GM19395 (cell line): ENCODE measurements at regions not wholly inside any gene's neighbourhood (a gene's known extent, or its start where the extent isn't known, plus 50 kb on each side); places are given as distances from the start of the nearest gene placed in this dataset.
"Not testable (repeated sequence)": the region's sequence is repeated elsewhere in the genome, so short reads cannot be mapped to it uniquely, and the experiment has no call there.

Experiments
- ATAC-seq: cut with Tn5 transposase; IDR thresholded peaks from one replicate; pipeline ENCODE4 v1.9.1; 2021; ENCODE audit warnings: mild to moderate bottlenecking, moderate library complexity; ENCODE audit not compliant: unreplicated experiment

DNA sequence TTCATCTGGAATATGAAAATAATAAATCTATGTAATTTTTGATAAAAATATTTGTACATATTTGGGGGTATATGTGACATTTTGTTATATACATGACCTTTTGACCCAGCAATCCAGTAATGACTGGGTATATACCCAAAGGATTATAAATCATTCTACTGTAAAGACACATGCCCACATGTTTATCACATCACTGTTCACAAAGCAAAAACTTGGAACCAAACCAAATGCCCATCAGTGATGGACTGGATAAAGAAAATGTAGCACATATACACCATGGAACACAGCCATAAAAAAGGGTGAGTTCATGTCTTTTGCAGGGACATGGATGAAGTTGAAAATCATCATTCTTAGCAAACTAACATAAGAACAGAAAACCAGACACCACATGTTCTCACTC, 472.1 kb upstream of the DDX18 start:
- ATAC-seq, result no peak

DNA sequence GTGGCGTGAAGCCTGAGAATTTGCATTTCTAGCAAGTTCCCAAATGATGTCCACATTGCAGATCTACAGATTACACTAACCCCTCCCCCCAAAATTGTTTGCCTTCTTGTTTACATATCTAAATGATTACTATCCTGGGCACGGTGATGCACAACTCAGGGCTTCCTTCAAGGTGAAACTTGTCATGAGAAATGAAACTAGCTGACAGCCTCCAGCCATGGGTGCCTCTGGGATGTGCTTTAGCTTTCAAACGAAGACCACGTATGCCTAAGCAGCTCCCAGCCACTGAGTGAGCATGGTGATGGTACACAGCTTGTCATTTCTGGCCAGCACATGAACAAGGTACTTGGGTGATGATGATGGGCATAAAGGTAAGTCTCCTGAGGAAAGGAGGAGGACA, 464.8 kb upstream of the DDX18 start:
- no peak for ATAC-seq

DNA sequence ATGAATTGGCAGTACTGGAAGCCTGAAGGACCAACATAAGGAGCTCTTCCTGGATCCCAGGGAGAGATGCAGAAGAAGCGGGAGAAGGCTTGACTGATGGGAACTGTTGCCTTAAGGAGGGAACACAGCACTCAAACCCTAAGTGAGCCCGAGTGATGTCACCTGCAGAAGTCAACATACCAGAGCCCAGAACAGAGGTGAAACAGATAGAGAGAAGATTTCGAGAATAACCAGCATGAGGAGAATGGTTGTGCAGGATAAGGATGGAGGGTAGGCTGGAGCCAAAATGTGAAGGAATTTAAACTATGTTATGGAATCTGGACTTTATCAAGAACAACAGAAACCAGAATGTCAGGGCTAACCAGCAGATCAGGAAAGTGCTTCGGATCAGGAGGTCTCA, 463.1 kb upstream of the DDX18 start:
- no peak for ATAC-seq

DNA sequence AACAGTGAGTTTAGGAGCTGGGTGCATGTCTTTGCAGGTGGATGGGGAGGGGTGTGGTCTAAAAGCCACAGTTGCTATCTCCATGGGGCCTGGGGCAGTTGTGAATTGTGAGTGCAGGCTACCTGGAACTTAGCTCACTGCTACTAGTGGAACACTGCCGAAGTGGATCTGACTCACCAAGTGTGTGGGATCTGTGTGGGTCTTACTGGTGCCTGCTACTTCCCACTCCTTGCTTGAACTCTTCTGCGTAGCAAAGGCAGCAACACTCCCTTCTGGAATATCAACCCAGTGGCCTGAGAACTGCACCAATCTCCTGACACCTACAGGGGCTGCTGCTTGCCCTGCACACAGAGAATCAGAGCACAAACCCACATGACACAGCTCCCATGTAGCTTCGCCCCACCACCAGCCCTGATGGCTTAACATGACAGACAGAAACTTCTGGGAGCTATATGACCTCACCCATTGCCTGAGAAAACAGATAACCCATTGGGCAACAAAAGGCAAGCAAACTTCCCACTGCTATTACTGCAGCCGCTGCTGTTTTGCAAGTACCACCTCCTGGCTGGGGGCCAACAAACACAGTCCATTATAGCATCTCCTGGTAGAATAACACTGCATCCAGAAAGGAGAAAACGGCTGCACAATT, 455.1 kb upstream of the DDX18 start:
- no peak for ATAC-seq

DNA sequence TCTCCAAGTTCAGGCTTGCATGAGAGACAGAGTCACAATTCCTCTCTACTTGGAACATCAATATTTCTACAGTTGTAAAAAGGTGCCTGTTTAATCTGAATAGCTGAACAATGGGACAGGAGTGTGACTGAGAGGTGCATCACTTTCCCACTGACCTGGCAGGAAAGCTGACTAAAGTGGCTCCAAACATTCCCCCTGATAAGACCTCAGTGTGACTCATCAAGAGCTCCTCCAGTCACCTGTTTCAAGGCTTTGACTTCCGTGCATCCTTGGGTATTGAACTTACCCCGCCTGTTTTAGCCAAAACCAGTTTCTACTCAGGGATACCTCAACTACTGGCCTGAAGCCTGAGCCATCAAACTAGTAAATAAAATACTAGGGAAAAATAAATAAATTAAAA, 453.9 kb upstream of the DDX18 start:
- no peak for ATAC-seq

DNA sequence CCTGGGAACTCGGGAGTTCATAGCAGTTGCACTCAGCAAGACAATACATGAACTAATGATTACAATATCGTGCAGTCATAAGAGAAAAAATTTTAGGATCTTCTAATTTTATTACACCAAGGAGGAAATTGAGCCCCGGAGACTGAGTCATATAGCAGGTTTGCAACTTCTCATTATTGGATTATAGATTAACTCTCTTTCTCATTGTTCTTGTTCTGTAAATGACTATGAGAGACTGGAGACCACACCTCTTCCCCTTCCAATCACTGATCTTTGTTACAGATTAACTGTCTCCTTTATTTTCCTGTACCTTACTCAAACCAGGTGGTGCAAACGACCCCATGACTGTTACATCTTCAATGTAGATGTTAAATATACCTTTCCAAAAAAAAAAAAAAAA, 435.8 kb upstream of the DDX18 start:
- no peak for ATAC-seq

DNA sequence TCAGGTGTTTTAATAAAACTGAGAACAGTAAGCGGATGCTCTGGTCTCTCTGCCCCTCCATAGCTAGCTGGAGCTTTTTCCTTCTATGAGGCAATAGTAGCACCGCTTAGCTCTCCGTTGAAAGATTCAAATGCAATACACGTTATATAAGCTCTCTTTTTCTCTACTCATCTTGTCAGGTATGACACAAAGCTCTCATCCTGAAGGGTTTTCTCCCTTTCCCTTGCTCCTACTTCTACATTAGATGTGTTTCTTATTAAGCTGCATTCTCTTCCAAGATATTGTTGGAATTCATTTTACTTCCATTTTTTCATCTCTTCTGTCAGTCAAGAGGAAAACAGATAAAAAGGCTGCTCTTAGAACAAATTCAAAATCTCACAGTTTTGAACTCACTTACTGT, 434.6 kb upstream of the DDX18 start:
- ATAC-seq, result no peak

DNA sequence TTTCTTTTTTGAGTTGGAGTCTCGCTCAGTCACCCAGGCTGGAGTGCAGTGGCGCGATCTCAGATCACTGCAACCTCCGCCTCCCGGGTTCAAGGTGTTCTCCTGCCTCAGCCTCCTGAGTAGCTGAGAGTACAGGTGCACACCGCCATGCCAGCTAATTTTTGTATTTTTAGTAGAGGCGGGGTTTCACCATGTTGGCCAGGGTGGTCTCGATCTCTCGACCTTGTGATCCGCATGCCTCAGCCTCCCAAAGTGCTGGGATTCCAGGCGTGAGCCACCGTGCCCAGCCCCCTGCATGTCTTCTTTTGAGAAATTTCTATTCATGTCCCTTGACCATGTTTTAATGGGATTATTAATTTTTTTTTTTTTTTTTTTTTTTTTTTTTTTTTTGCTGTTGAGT, 430.5 kb upstream of the DDX18 start:
- ATAC-seq, result not testable (repeated sequence)

DNA sequence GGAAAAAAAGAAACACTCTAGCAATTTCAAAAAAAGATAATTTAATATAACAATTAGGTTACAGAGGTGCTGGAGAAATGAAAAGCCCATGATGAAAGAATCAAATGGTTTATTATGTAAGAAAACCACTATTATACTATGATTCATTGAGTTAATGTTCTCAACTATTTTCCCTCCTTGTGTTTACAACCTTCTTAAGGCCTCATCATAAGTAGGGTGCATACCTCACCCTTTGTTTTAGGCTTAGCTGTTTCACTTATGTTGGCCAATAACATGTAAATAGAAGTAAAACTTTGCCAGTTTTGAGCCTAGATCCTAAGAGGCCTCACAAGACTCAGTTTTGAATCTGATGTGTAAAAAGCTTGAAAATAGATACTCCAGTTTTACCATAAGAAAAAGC, 418.3 kb upstream of the DDX18 start:
- ATAC-seq, result no peak

DNA sequence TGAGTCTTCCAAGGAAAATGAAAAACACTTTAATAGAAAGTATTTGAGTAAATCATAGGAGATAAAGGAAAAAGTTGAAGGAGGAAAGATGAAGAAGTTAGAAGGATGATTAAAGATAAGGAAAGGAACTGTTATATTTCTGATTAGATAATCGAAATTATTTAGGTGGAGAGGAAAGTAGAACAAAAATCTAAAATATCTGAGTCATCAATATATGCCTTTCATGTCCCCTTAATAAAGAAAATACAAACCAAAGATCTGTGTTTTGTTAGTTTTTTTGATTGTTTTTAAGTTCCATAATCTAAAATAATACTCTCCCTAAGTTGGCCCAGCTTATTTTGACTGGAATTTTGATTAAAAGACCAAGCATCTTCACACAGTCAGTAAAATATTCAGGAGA, 412.9 kb upstream of the DDX18 start:
- ATAC-seq, result no peak

DNA sequence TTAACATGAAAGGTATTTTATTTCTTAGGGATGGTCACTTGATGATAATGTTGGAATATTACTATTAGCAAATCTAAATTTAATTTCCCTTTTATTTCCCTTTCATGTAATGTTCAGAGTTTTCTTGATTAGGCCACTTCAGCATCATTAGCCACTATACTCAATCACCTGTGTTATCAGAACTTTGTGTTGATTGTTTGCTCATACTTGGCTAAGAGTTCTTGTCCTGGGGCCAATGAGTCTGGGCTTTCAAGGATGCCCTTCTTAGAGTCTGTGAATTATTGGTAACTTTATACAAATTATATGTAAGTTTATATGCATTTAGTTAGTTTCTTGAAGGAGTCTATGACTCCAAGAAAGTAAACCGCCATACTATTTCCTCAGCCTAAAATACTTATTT, 408.0 kb upstream of the DDX18 start:
- no peak for ATAC-seq

DNA sequence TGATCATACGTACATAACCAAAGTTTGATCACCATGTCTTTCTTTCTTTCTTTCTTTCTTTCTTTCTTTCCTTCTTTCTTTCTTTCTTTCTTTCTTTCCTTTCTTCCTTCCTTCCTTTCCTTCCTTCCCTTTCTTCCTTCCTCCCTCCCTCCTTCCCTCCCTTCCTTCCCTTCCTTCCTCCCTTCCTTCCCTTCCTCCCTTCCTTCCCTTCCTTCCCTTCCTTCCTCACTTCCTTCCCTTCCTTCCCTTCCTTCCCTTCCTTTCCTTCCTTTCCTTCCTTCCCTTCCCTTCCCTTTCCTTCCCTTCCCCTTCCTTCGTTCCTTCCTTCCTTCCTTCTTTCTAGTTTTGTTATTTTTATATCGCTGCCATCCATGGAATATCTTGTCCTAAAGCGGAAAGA, 406.7 kb upstream of the DDX18 start:
- no peak for ATAC-seq

DNA sequence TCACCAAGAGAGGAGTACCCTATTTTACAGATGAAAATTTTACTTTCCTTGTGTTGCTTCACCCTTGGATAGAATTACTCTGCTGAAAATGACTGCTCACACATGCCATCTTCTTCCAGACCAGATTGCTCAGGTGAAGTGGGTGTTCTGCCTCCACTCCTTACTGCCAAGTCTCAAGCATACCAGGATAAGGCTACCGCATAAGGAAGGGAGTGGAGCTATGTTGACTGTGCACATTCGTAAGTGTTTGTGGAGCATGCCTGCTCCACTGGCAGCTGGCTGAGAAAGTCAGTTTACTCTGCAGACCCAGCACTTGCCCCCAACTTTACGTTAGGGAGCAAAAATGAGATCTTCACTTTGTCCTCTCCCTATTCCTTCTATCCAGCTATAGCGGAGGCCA, 405.0 kb upstream of the DDX18 start:
- no peak for ATAC-seq

DNA sequence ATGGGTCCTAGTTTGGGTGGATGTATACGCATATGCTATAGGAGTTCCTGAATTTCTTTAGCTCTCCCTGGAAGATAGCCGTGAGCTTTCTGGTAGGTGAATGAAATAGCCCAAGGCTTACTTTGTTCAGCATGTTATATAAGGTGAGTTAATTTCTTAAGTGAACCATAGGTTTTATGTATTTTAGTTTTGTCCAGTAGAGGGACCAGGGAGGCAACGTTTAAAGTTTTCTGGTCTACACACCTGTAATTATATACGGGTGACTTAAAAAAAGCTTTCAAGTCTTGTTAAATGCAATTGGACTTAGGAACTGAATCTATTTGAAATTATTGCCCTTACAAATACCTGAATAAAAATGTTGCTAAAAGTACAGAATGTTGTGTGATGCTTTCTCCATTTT, 402.5 kb upstream of the DDX18 start:
- no peak for ATAC-seq

DNA sequence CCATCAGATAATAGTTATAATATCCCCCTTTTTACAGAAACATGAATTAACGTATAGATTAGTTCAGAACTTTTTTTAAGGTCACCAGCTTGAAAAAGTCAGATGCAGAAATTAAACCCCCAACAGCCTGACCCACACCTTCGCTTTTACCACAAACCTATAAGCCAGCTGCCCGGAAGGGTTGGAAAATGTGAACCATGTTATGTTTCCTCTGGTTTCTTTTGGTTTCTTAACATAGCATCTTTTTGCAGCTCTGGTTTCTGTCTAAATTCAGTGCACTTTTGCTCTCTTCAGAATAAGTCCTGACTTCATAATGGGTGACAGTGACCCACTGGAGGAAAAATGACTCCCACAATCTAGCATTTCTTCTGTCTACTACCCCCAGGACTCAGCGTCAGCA, 381.7 kb upstream of the DDX18 start:
- no peak for ATAC-seq

DNA sequence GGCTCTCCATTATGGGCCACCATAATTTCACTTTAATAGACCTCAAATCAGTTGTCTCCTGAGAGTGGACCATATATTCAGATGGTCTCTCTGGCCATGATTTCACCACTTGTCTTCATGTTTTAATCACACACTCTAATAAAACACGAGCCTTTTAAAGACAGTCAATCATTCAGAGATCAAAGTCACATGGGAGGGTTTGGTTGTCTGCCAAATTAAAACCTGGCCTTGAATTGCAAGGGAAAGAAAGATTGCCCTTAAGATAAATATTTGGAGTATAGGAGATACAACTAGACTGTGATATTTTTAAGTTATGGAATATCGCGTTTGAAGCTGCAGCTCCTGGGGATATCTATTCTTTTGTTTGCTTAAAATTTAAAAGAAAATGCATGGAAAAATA, 377.8 kb upstream of the DDX18 start:
- no peak for ATAC-seq

DNA sequence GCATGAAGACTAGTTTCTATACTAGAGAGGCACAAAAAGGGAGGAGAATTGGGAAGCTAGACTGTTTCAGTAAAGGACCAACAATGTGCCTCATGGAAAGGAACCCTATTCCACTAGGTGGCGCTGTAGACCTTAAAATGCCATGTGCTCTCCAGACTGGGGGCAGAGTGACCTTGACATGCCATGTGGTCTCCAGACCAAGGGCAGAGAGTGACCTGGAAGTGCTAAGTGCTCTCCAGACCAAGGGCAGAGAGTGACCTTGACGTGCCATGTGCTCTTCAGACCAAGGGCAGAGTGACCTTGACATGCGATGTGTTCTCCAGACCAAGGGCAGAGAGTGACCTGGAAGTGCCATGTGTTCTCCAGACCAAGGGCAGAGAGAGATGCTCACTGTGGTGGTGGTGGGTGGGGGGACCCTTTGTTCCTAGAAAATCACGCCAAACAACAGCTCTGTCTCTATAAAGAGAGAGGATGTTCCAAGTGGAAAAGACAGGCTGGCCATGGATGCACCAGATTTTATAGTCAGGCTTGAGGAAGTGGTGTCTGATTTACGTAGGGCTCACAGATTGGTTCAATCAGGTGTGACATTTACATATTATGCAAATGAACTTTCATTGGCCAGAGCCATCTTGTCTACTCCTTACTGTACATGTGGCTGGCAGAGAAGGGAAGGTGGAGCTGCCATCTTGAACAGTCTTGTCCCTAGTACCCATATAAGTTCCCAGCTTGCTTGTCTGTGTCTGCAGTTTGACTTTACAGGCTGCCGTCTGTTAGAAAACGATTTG, 344.0 kb upstream of the DDX18 start:
- ATAC-seq, result peak; percentile 78

DNA sequence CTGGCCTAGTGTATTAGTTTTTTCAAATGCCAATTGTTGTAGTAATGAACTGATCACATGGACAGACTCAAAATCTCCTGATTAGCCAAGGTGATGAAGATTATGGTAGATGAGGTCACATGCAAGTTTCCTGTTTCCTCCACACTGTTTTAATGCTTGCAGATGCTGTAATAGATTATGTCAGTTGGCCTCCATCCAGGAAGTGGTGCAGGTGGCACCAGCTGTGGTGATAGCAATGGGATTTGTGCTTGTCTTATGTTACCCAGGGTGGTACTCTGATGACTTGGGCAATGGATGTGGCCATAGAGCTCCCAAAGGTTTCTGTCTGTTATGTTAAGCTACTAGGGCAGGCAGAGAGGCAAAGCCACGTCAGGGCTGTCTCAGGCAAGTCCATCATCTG, 332.9 kb upstream of the DDX18 start:
- ATAC-seq, result no peak

DNA sequence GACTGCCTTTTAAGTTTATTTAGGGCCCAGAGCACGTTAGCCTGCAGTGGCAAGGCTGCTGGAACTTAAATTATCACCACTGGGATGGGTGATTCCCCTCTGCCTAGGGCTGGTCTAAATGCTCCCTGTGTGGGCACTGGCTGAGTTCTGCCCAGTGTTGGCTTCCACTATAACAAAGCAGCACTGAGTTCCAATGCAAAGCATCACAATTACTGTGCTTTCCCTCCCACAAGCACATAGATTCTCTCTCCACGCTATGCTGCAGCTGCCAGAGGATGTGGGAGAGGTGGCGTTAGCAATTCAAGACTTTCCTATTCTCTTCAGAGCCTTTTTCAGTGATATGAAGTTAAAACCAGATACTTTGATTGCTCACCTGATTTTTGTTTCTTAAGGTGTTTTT, 328.9 kb upstream of the DDX18 start:
- ATAC-seq, result no peak

DNA sequence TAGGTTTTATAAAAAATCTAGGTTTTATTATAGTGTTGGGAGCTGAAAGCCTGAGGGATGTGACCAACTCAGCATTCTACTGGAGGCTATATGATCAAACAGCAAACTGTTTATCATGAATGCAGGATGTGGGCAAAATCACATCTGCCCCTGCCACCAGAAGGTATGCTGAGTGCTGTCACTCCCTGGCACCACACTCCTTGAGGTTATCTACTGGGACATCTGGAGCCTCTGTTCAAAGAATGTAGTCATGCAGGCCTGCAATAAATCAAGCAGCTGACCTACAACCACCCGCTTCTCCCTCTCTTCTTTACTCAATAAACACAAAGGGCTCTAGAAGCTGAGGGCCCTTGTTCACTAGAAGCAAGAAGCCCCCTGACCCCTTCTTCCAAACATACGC, 328.4 kb upstream of the DDX18 start:
- no peak for ATAC-seq

DNA sequence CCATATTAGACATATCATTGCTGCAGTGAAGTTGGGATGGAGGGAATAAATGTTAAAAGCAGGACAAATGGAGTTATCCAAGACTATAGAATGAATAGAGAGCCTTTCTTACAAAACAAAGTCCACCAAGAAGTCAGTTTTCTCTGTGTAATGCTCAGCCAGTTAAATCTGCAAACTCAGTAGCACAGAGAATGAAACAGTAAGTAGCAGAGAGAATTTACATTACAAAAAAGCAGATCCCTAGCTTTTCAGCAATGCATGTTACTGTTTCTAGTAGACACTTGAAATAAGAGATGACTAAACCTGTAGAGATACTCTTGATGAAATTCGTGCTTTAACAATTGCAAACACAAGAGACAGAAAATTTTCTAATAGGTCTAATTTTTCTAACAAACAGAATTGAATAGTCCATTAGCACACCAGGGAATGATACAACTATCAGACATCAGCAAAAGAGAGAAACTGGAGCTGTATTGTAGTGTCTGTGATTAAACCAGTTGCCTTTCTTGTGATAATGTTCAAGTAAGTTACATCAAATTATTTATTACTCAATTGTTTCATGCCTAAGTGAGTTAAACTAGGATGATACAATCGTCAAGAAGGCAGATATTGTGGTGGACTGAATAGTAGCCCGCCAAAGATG, 322.2 kb upstream of the DDX18 start:
- ATAC-seq, result no peak

DNA sequence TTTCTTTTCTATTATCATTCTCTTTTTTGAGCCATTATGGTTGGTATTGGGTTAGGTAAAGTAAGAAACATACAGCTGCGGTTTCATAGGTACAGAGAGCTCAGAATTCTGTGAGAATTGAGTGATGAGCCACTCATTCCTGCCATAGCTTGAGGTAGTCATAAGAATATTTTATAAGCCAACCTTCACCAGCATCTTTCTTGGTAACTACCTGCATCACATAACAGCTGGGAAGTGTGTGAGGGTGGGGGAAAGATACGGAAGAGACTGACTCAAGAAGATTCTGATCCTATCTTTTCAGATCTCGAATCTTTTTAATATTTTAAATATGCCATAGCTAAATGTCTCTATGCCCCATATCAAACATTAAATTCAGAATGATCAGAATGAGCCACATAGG, 313.8 kb upstream of the DDX18 start:
- no peak for ATAC-seq
